ENCODE measurements at regions not wholly inside any gene's neighbourhood (a gene's known extent, or its start where the extent isn't known, plus 50 kb on each side); places are given as distances from the start of the nearest gene placed in this dataset.

DNA sequence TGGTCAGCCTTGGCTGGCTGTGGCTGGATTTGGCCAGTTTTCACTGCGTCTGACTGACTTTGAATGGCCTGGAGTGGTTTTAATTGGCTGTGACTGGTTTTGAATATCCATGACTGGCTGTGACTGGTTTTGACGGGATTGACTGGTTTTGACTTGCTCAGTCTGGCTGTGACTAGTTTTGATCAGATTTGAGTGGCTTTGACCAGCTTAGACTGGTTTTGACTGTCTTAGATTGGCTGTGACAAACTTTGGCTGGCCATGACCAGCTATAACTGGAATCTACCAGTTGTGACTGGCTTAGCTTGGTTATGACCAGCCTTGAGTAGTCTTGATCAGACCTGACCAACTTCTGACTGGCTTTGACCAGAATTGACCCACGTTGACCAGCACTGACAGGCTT is 168.4 kb upstream of the AMOT start:
- ATAC-seq (no peak), DNase-seq (ENCODE audit: low spot score) (no peak)
- Histone ChIP-seq H3K4me3 (no peak overlapping the region), H3K27me3 (ENCODE audit: insufficient read depth) (no peaks in the 10 kb centered on the region), H4K20me1 (replicated peaks; ENCODE audit: insufficient read depth) (no peaks in the 10 kb centered on the region), H3K9me2 (ENCODE audit: insufficient read depth) (no peaks in the 10 kb centered on the region), H2AFZ (no peak overlapping the region), H3F3A (replicated peaks; ENCODE audit: low read depth) (no peaks in the 10 kb centered on the region), H3K27ac (ENCODE audit: low read depth) (no peak overlapping the region), H3K79me2 (replicated peaks; ENCODE audit: insufficient read depth) (no peaks in the 10 kb centered on the region), H3K36me3 (ENCODE audit: insufficient read depth) (no peaks in the 10 kb centered on the region), H3K4me2 (no peak overlapping the region), H3K4me1 (ENCODE audit: insufficient read depth) (no peaks in the 10 kb centered on the region)
- Mint-ChIP-seq H3K4me1 (no peaks in the 10 kb centered on the region), H3K4me3 (no peak overlapping the region), H3K27me3 (ENCODE audit: insufficient read depth, low read depth, poor library complexity) (peaks cover 4% of the 10 kb centered on the region), H3K27ac (no peak overlapping the region), H3K9me3 (no peaks in the 10 kb centered on the region), H3K36me3 (ENCODE audit: low read depth) (no peaks in the 10 kb centered on the region)
- no peak for TF ChIP-seq ETS1 (IDR thresholded peaks at IDR 0.05)
- no peak for TF ChIP-seq JUNB (IDR thresholded peaks at IDR 0.05; ENCODE audit: unreplicated experiment)
- no peak for TF ChIP-seq EZH2 (IDR thresholded peaks at IDR 0.05; ENCODE audit: low read depth, unreplicated experiment)
- TF ChIP-seq ZNF462 (CRISPR knock-in tag; IDR thresholded peaks at IDR 0.05): no peak
- no peak for TF ChIP-seq NANOG (IDR thresholded peaks at IDR 0.05; ENCODE audit: borderline replicate concordance)
- TF ChIP-seq CTCF (conservative IDR thresholded peaks at IDR 0.05; ENCODE audit: low read depth in 2 of 2): no peak
- TF ChIP-seq STAT1 (IDR thresholded peaks at IDR 0.05; ENCODE audit: unreplicated experiment): no peak
- TF ChIP-seq POLR2AphosphoS5 (IDR thresholded peaks at IDR 0.05; ENCODE audit: low read depth): no peak
- no peak for TF ChIP-seq ZNF331 (CRISPR knock-in tag; IDR thresholded peaks at IDR 0.05; ENCODE audit: low read depth)

Data from GM23338 (cell line).